Calu3 (cell line): ENCODE measurements at regions not wholly inside any gene's neighbourhood (a gene's known extent, or its start where the extent isn't known, plus 50 kb on each side); places are given as distances from the start of the nearest gene placed in this dataset.

Experiments used
- BruUV-seq: library from RNA; stranded (reverse); fragments of 400-500 nt; replicated peaks from 2 replicates; lab custom pipeline; 2021; lab: Mats Ljungman, UMichigan
- CTCF ChIA-PET: fragments of 300-600 bp; sonication (Branson Sonifier 250); formaldehyde crosslinking; loops from one replicate; lab custom pipeline; 2022; ENCODE audit warnings: antibody characterized with exemption; lab: Charles Lee
- DNase-seq: peaks from one replicate; pipeline ENCODE4 v3.0.0; 2022
- H3K27ac Mint-ChIP-seq: one replicate; pipeline ENCODE4 v1.8.0; 2022; ENCODE audit warnings: mixed read lengths; ENCODE audit not compliant: unreplicated experiment
- H3K27me3 Mint-ChIP-seq: one replicate; pipeline ENCODE4 v1.8.0; 2022; ENCODE audit warnings: mixed read lengths; ENCODE audit not compliant: unreplicated experiment
- H3K36me3 Mint-ChIP-seq: one replicate; pipeline ENCODE4 v1.8.0; 2022; ENCODE audit warnings: mild to moderate bottlenecking, moderate library complexity, mixed read lengths; ENCODE audit not compliant: insufficient read depth, unreplicated experiment
- H3K4me1 Mint-ChIP-seq: one replicate; pipeline ENCODE4 v1.8.0; 2022; ENCODE audit warnings: mild to moderate bottlenecking, low read depth, mixed read lengths; ENCODE audit not compliant: unreplicated experiment
- H3K4me3 Mint-ChIP-seq: one replicate; pipeline ENCODE4 v1.8.0; 2022; ENCODE audit warnings: mild to moderate bottlenecking, low read depth, moderate library complexity, mixed read lengths; ENCODE audit not compliant: unreplicated experiment
- H3K9me3 Mint-ChIP-seq: one replicate; pipeline ENCODE4 v1.8.0; 2022; ENCODE audit warnings: low read depth, mixed read lengths; ENCODE audit not compliant: unreplicated experiment
- CTCF ChIP-seq: fragments of 200-600 bp; IDR thresholded peaks from one replicate; pipeline ENCODE4 v1.8.0; 2022; ENCODE audit warnings: antibody characterized with exemption; ENCODE audit not compliant: unreplicated experiment
- intact Hi-C: fragments of 100-400 bp; cut with micrococcal nuclease; formaldehyde crosslinking; loops from one replicate; pipeline ENCODE4 v1.10.0; 2022; ENCODE audit not compliant: unreplicated experiment

DNA sequence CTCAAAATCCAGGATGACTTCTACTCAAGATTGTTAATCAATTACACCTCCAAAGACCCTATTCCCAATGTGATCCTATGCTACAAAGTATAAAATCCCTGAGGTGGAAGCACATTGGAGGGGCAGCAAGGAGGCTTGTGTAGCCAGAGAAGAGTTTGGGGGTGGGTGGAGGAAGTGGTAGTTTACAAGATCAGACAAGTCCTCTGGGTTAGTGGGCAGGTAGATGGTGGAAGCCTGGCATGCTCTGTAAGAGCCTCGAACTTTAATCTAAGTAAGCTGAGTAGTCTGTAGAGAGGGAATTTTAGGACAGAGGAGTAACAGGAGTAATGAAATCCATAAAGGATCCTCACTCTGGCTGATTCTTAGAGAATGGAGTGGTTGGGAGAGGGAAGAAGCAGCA, 65.0 kb upstream of the KCTD3 start:
- H3K4me1 Mint-ChIP-seq = no peaks in the 10 kb centered on the region
- no peak for DNase-seq
- H3K27me3 Mint-ChIP-seq = no peaks in the 10 kb centered on the region
- no TSS peak for BruUV-seq
- TF ChIP-seq CTCF = no peak
- H3K27ac Mint-ChIP-seq = no peak overlapping the region
- CTCF ChIA-PET = no interaction called here
- H3K36me3 Mint-ChIP-seq = no peaks in the 10 kb centered on the region
- no peak overlapping the region for H3K4me3 Mint-ChIP-seq
- intact Hi-C loops = no loop called here
- no peaks in the 10 kb centered on the region for H3K9me3 Mint-ChIP-seq

DNA sequence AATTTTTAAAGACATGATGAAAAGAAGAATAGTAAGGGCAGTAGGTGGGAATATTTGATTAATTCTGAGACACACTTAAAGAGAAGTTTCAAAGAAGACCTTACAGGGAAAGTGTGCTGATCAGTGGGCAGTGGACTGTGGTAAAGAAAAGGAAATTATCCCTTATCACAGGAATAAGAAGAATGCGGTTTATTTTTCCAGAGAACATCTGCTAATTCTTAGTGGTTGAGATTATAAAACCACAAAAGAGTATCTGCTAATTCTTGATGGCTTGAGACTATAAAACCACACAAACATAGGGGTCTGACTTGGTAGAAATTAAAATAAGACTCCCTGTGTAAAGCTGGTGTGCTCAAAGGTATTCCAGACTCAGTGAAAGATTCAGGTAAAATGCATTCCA, 60.0 kb upstream of the KCTD3 start:
- no peak for TF ChIP-seq CTCF
- intact Hi-C loops = no loop called here
- no peaks in the 10 kb centered on the region for H3K9me3 Mint-ChIP-seq
- no peaks in the 10 kb centered on the region for H3K4me1 Mint-ChIP-seq
- H3K4me3 Mint-ChIP-seq = no peak overlapping the region
- H3K27ac Mint-ChIP-seq = no peak overlapping the region
- H3K27me3 Mint-ChIP-seq = no peaks in the 10 kb centered on the region
- H3K36me3 Mint-ChIP-seq = no peaks in the 10 kb centered on the region
- no TSS peak for BruUV-seq
- CTCF ChIA-PET = no interaction called here
- no peak for DNase-seq

DNA sequence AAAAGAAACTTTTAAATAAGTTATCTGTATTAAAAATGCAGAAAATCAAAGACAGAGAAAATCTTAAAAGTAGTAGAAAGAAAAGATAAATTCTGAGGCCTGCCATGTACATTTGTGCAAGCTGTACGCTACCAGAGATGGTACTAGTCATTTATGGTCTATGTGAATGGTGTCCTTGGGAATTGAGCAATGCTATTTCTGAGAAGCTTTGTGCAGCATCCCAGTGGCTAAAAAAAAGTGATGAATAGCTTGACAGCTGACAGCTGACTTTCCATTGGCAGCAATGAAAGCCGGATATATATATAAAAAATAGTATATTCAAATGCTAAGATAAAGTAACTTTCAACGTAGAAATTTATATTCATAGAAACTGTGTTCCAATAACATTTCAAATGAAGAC, 58.8 kb upstream of the KCTD3 start:
- CTCF ChIA-PET = no interaction called here
- DNase-seq = no peak
- Mint-ChIP-seq H3K9me3 (no peaks in the 10 kb centered on the region), H3K27ac (no peak overlapping the region), H3K36me3 (no peaks in the 10 kb centered on the region), H3K4me1 (no peaks in the 10 kb centered on the region), H3K27me3 (no peaks in the 10 kb centered on the region), H3K4me3 (no peak overlapping the region)
- no peak for TF ChIP-seq CTCF
- intact Hi-C loops = no loop called here
- BruUV-seq = no TSS peak
